A549 (cell line): ENCODE measurements at regions not wholly inside any gene's neighbourhood (a gene's known extent, or its start where the extent isn't known, plus 50 kb on each side); places are given as distances from the start of the nearest gene placed in this dataset.
"Not testable (repeated sequence)": the region's sequence is repeated elsewhere in the genome, so short reads cannot be mapped to it uniquely, and the experiment has no call there.

Experiments used
- ATAC-seq, 2 experiments: fragments of 200-7000 bp in 1 of 2; fragments of >200 bp in 1 of 2; cut with Nextera tagmentation in 1 of 2; cut with Tn5 transposase in 1 of 2; 3 replicates each; pipeline versions ENCODE4 v1.8.0 to v1.9.1; 2018 to 2020; ENCODE audit warnings: mild to moderate bottlenecking in 1 of 2, moderate library complexity in 1 of 2
- CTCF ChIA-PET: fragments of 300-600 bp; sonication (Branson Sonifier 250); formaldehyde crosslinking; extraction: SDS; loops from one replicate; lab custom pipeline; 2021; ENCODE audit warnings: antibody characterized with exemption, inconsistent platforms; lab: Yijun Ruan, JAX
- POLR2A ChIA-PET: fragments of 350-600 bp; formaldehyde crosslinking; extraction: SDS; loops from one replicate; lab custom pipeline; 2021; ENCODE audit warnings: antibody characterized with exemption, inconsistent platforms; lab: Yijun Ruan, JAX
- DNase-seq, 2 experiments: peaks; one replicate each; pipeline versions ENCODE4 v3.0.0 to v3.0.0-alpha.2; 2011 to 2016; ENCODE audit warnings: low read depth in 1 of 2, low spot score in 1 of 2
- FAIRE-seq: peaks from 2 replicates; lab custom pipeline; 2011; peaks lifted over from hg19 to GRCh38; lab: Jason Lieb, UNC
- H3K27ac ChIP-seq, 2 experiments: fragments of >200 bp; sonication (Bioruptor Twin); formaldehyde crosslinking; 3 replicates each; pipeline ENCODE4 v1.5.1; 2016 to 2017
- H3K4me1 ChIP-seq: fragments of >200 bp; sonication (Bioruptor Twin); formaldehyde crosslinking; 3 replicates; pipeline ENCODE4 v1.6.1; 2016
- H3K4me2 ChIP-seq: fragments of >200 bp; sonication (Bioruptor Twin); formaldehyde crosslinking; 3 replicates; pipeline ENCODE4 v1.6.1; 2016
- H3K4me3 ChIP-seq: fragments of >200 bp; sonication (Bioruptor Twin); formaldehyde crosslinking; 3 replicates; pipeline ENCODE4 v1.5.1; 2016
- H3K9me3 ChIP-seq: fragments of >200 bp; sonication (Bioruptor Twin); formaldehyde crosslinking; 3 replicates; pipeline ENCODE4 v1.6.1; 2016
- CHD4 ChIP-seq: fragments of 200-600 bp; sonication (generic); IDR thresholded peaks from 2 replicates; pipeline ENCODE4 v1.6.1; 2016; ENCODE audit warnings: antibody characterized with exemption, mild to moderate bottlenecking, borderline replicate concordance
- CTCF ChIP-seq: fragments of >200 bp; sonication (Bioruptor Twin); formaldehyde crosslinking; IDR thresholded peaks from 3 replicates; pipeline ENCODE4 v1.5.1; 2016
- ELK1 ChIP-seq: fragments of 150-350 bp; IDR thresholded peaks from 2 replicates; pipeline ENCODE4 v1.6.1; 2014; ENCODE audit warnings: low read depth, mild to moderate bottlenecking, low read length
- HEYL ChIP-seq: fragments of 250-450 bp; sonication (Bioruptor Pico); IDR thresholded peaks from 2 replicates; pipeline ENCODE4 v1.8.0; 2021; ENCODE audit warnings: mild to moderate bottlenecking, moderate library complexity
- HOXB5 ChIP-seq: fragments of 250-450 bp; sonication (Bioruptor Pico); IDR thresholded peaks from 2 replicates; pipeline ENCODE4 v1.5.0; 2020; ENCODE audit warnings: mild to moderate bottlenecking, moderate library complexity
- JUN ChIP-seq, 2 experiments: fragments of >200 bp; sonication (Bioruptor Twin); formaldehyde crosslinking; IDR thresholded peaks; 2 replicates in 1 of 2; 3 replicates in 1 of 2; pipeline ENCODE4 v1.6.1; 2016 to 2017
- KDM5A ChIP-seq: fragments of 200-600 bp; sonication (generic); IDR thresholded peaks from 2 replicates; pipeline ENCODE4 v1.6.1; 2016; ENCODE audit warnings: antibody characterized with exemption, mild to moderate bottlenecking
- MYC ChIP-seq: IDR thresholded peaks from 2 replicates; pipeline ENCODE4 v1.6.1; 2012; ENCODE audit warnings: mild to moderate bottlenecking, inconsistent platforms, low read length, improper control_type of control experiment, borderline replicate concordance
- NFE2L2 ChIP-seq: fragments of 150-350 bp; conservative IDR thresholded peaks from 2 replicates; pipeline ENCODE4 v1.6.1; 2014; ENCODE audit warnings: low read length
- RFX5 ChIP-seq: fragments of 450-650 bp; IDR thresholded peaks from 2 replicates; pipeline ENCODE4 v1.7.1; 2014; ENCODE audit warnings: antibody characterized with exemption, mild to moderate bottlenecking, moderate library complexity
- SREBF2 ChIP-seq: fragments of 450-650 bp; IDR thresholded peaks from 2 replicates; pipeline ENCODE4 v1.6.1; 2014; ENCODE audit warnings: mild to moderate bottlenecking, moderate library complexity
- ZC3H11A ChIP-seq: fragments of 450-650 bp; IDR thresholded peaks from 2 replicates; pipeline ENCODE4 v1.6.1; 2014; ENCODE audit warnings: antibody characterized with exemption, mild to moderate bottlenecking
- ZNF302 ChIP-seq: fragments of 250-450 bp; sonication (Bioruptor Pico); IDR thresholded peaks from 2 replicates; pipeline ENCODE4 v1.9.0; 2021; ENCODE audit warnings: inconsistent platforms, mild to moderate bottlenecking, moderate library complexity
- WGBS: methylation state at CpG from one replicate; pipeline ENCODE4 v1.1.6; 2017; ENCODE audit errors: missing lambda C conversion rate; 5-methylcytosine and 5-hydroxymethylcytosine counted together

GRCh38 chr10:87608756-87609155 lies 50.9 kb upstream of the PAPSS2 start:
- 92% methylated on average over 4 of the region's 4 CpGs for WGBS
- TF ChIP-seq ZC3H11A (no peak), CTCF (no peak), SREBF2 (no peak), NFE2L2 (no peak), HEYL (CRISPR knock-in tag) (no peak), CHD4 (no peak), KDM5A (no peak), ELK1 (no peak), ZNF302 (CRISPR knock-in tag) (no peak), HOXB5 (no peak), MYC (no peak), JUN (IDR thresholded peaks at IDR 0.05) (no peak), RFX5 (no peak)
- no peak overlapping the region for H3K4me2 ChIP-seq
- peaks cover 7% of the 10 kb centered on the region; the same call in 2 of the 3 replicates for H3K4me1 ChIP-seq
- H3K27ac ChIP-seq = no peak overlapping the region
- POLR2A ChIA-PET = no interaction called here
- CTCF ChIA-PET = no interaction called here
- FAIRE-seq = no peak
- no peaks in the 10 kb centered on the region for H3K9me3 ChIP-seq
- DNase-seq = no peak
- no peak overlapping the region for H3K4me3 ChIP-seq
- no peak for ATAC-seq

- CTCF ChIA-PET, FAIRE-seq, POLR2A ChIA-PET: not testable (repeated sequence)
Observed at GRCh38 chr10:87609563-87609962, 50.1 kb upstream of the PAPSS2 start.

More at GRCh38 chr10:87609563-87609962, 50.1 kb upstream of the PAPSS2 start:
- not testable (repeated sequence) for H3K4me1 ChIP-seq, H3K4me3 ChIP-seq, H3K9me3 ChIP-seq, DNase-seq, ATAC-seq, H3K27ac ChIP-seq, H3K4me2 ChIP-seq
- 66% methylated on average over 3 of the region's 3 CpGs for WGBS
